ENCODE measurements at regions not wholly inside any gene's neighbourhood (a gene's known extent, or its start where the extent isn't known, plus 50 kb on each side); places are given as distances from the start of the nearest gene placed in this dataset.

DNA sequence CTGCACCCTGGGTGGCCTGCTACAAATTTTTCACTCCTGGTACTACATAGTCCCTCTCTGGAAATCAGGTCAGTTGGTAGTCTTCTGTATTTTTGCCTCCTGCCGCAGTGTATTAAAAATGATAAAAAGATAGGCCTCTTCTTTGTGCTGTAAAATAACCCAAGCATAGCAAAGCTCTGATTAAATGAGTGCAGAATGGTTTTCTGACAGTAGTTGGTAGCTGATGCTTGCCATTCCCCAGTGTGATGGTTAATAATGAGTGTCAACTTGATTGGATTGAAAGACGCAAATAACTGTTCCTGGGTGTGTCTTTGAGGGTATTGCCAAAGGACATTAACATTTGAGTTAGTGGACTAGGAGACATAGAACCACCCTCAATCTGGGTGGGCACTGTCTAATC lies 264.4 kb upstream of the ZNF717 start:
- DNase-seq, result no peak
- intact Hi-C loops (cut with DNase I), result no loop called here

DNA sequence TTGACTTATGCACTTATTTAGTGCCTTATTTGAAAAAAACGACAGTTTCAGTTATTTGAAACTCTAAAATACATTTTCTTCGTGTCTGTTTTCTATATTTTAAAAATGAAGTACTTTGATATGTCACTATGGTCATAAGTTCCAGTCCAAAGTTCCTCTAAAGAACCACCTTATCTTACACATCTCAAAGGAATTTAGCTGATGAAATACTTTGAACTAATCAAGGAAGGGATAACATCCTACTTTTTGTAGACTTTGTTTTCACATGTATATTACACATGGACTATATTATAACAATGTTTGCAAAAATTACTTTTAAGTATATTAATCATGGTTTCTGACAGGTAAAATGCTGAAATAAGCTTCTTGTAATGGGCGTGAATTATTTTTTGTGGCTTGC lies 265.8 kb upstream of the ZNF717 start:
- DNase-seq, result no peak
- intact Hi-C loops (cut with DNase I), result no loop called here

DNA sequence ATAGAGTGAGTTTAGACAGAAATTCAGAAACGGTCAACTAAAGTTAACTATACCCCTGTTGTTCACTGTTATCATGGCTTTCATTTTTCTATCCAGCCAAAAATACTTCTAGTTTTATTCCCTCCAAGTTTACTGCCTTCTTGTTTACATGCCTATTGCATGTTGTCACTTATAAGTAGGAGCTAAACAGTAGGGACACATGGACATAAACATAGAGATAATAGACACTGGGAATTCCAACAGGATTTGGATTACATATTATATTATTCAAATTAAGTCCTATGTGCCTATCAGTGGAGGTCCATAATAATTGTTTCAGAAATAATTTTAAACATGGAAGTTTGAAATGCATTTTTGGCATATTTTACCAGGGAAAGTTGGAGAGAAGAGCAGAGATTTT lies 269.1 kb upstream of the ZNF717 start:
- DNase-seq, result no peak
- intact Hi-C loops (cut with DNase I), result no loop called here

DNA sequence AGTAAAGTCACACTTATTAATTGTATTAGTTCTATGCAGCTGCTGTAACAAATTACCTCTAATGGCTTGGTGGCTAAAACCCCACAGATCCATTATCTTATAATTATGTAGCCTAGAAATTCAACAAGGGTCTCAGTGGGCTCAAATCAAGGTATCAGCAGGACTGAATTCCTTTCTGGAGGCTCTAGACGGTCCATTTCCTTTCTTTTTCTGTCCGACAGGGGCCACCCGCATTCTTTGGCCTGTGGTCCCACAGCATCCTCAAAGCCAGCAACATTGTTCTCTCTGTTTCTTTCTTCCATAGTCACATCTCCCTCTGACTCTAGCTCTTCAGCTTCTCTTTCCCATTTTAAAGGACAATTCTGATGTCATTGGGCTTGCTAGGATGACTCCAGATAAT lies 276.3 kb upstream of the ZNF717 start:
- DNase-seq, result no peak
- intact Hi-C loops (cut with DNase I), result no loop called here

DNA sequence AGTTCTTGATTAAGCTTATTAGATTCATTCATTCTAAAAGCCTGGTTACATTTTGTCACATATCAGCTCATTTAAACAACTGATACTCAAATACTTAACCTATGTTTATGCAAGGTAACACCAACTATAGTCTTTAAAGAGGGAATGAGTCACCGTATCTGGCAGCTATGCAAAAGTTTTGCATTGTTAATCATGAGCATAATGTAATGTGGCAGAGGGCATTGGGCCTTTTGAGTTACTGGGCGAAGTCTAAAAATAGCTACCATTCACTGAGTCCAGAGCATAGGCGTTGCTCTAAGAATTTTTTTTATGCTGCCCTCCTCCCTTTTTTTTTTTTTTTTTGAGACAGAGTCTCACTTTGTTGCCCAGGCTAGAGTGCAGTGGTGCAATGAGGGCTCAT lies 277.7 kb upstream of the ZNF717 start:
- intact Hi-C loops (cut with DNase I), result no loop called here
- no peak for DNase-seq

DNA sequence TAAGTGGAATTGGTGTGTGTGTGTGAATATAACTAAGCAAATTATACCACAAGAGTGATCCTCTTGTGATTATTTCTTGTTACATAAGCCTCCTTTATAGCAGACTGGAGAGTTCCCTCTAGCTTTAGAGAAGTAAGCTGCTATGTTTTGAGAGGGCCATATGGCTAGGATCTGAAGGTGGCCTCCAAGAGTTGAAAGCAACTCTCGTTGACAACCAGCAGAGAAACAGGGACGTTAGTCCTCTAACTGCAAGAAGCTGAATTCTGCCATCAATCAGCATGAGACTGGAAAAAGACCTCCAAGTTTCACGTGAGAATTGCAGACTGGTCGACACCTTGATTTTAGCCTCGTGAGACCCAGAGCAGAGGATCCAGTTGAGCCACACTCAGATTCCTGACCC lies 278.5 kb upstream of the ZNF717 start:
- intact Hi-C loops (cut with DNase I), result no loop called here

DNA sequence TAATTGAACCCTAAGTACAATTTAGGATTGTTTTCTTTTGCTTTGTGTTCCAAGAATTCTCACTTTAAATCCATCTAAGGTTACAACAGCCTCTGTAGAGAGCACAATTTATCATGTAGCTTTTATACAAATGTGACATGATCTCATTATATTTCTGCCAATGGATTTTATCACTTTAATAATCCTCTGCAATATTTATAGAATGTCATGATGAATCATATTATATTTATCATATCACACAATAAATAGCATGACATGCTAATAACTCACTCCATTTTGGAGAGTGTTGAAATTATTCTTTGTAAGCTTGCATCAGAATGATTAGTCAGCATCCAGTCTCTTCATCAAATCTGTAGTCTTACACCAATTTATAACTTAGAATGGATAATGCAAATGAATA lies 280.6 kb upstream of the ZNF717 start:
- intact Hi-C loops (cut with DNase I), result no loop called here
- no peak for DNase-seq

More for the DNA sequence above, 278.5 kb upstream of the ZNF717 start:
- no peak for DNase-seq

DNA sequence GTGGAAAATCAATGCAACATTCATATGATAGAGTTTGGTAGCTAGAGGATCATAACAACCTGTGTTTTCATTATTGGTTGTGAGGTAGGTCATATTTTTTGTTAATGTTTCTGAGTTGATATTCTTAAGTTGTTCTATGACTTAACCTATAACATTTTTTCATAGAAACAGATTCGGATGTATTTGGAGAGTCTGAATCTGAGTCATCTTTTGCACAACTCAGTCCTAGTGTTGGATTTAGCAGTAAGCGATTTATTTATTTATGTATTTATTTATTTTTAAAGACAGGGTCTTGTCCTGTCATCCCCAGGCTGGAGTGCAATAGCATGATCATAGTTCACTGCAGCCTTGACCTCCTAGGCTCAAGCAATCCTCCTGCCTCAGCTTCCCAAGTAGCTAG lies 292.8 kb upstream of the ZNF717 start:
- DNase-seq, result no peak
- intact Hi-C loops (cut with DNase I), result no loop called here

DNA sequence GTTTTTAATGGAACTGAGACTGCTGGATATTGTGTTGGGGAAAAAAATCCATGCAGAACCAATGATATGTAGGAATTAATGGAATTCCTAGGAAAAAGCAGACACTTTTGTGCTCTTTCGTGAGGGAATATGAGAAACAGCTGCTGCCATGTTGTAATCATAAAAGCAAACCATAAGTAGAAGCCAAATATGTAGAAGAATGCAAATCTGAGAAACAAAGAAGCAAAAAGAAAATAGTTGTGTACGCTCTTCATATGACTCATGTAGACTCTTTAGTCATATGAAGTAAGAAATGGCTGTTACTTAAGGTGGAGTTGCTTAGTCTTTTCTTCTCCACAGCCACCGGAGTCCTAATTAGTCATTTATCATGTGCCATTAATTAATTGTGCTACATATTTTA lies 298.6 kb upstream of the ZNF717 start:
- intact Hi-C loops (cut with DNase I), result no loop called here
- no peak for DNase-seq

DNA sequence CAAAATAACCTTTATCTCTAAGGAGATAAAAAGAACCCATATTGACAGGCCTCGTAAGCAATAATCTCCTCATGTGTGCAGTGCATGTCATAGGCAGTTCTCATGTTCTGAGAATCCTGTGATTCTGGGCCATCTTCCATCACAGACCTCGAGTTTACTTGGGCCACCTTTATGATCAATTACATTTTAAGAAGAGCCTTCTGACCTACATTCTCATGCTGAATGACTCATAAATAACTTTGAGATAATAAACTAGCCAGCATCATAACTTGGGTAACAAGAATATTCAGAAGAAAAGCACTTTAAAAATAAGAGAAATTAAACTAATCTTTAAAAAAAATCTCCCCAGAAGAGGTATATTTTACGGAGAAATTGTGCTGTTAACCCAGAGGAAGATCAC lies 310.7 kb upstream of the ZNF717 start:
- intact Hi-C loops (cut with DNase I), result no loop called here
- no peak for DNase-seq

DNA sequence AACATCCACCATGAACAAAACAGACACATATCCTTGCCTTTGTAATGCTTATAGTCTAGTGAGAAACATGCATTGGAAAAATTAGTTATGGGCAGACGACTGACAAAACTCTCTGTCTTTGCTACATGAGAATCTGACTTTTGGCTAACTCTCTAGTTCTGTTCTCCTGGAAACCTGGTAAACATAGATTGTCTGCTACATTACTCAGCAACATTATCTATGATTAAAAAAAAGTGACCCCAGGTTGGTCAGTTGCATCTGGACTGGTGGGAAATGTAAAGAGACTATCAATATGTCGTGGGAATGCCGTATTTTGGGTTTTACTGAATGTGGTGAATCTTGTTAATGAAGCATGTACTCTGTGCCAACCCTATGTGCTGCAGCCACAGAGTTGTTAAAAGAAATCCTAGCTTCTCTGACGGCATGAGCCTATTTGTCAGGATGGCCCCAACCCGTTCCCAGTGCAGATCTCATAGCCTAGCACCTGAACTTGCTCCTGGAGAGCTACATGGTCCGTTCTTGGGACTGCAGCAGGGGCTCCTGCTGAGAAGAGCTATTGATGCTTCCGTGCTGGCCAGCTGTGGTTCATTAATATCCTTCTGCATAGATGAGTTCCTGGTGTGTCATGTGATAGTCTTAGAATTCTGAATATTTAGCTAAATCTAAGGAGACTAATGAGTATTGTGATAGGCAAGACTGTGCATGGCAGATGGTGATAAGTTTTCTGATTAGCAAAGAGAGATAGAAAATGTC lies 311.7 kb upstream of the ZNF717 start:
- intact Hi-C loops (cut with DNase I), result no loop called here
- no peak for DNase-seq

DNA sequence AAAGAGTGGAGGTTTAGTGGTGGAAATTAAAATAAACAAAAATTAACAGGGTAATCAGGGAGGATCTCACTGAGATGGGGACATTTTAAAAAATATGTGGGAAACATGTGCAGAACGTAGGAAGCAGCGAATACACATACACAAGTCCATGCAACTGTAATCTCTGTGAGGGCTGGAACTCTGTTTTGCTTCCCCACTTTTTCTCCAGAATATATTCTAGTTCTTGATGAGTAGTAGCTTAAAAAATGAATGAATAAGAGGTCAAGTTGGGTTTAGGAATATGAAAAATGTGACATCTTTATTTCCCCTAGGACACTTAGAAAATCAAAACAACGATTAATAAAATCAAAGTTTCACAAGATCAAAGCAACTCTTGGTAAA lies 312.2 kb upstream of the ZNF717 start:
- intact Hi-C loops (cut with DNase I), result no loop called here
- DNase-seq, result no peak

DNA sequence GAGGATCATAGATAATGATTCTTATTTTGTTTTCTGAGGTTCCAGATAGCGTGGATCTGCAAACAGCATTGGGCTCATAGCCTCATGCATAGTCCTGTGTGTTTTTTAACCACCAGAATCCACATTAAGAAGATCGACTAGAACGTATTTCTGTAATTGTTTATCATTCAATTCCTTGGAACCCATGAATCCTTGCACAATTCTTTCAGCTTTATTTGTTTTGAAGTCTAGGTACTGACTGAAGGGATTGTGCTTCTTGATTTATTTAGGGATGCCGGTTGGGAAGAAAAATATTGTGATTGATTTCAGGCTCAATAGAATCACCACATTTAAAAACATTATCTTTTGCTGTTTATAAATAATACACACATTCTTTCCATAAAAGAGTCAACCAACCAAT lies 314.6 kb upstream of the ZNF717 start:
- no peak for DNase-seq
- intact Hi-C loops (cut with DNase I), result no loop called here

DNA sequence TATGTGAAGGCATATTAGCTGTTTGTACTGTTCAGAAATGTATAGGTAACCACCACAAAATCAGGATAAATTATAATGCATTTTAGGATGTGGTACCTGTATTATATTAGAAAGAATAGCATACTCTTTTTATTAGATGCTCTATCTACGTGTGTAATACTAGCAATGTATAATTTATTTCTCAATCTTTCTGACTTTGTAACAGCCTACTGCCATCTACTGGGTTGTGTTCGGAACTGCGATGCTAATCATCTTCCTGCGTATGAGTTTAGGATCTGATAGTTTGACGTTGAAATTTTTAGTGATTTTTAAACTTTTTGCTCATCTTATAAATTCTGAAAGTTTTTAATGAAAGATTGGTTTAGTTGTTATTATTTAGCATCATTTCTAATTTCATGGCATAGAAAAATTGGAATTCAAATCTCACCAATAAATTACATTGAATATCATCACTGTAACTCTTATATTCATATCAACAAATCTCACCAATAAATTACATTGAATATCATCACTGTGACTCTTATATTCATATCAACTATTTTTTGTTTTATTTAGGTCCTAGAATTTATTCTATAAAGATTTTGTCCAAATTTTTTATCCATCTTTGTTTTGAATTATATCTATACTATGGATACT lies 322.7 kb upstream of the ZNF717 start:
- intact Hi-C loops (cut with DNase I), result no loop called here
- DNase-seq, result peak in 31 of 42 donors; percentile 5 to 62 (median 29)

DNA sequence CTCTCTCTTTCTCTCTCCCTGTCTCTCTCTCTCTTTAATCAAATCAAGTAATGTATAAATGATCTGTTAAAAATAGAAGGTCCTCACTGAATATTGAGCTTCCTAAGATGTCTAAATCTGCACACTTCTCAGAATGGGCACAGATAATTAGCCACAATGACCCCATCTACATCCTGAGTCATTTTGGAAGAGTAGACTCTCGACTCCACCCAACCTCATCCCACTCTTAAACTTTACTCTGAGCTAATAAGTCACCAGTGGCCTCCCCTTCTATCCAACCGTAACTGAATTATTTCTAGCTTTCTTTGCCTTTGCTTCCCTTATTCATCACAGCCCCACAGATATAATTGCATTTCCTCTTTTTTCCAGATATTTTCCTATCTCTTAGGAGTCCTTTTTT lies 326.5 kb upstream of the ZNF717 start:
- DNase-seq, result no peak
- intact Hi-C loops (cut with DNase I), result no loop called here

DNA sequence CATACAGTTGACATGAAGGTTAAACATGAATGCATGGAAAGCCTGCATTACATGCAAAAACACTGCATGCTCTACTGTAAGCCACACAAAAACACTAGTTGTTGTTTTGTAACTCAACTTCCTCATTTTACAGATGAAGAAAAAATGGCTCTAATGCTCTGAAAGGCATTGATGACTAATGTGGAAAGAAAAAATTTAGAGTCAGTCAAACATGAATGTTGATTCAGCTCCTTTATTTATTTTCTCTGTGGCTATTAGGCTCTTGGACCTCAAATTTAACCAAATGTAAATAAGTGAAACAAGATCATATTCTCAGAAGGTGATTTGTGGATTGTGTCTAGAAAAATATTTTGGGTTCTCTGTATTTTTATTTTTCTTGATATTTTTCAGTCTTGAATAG lies 336.7 kb upstream of the ZNF717 start:
- no peak for DNase-seq
- intact Hi-C loops (cut with DNase I), result no loop called here

DNA sequence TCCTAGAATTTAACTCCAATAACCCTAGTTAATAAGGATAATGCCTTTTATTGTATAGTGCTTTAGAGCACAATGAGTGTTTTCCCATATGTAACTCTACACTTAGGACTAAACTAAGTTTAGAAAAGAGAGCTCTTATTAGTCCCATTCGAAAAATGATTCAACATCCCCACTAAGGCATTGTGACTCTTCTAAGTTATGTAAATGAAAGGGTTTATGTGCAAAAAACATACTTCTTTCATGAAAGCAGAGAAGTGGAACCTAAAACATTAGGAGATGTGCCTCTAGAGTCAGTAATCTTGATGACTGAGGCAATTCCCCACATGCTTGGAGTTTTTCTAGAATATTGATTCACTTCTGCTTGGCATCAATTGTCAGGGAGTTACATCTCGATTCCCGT lies 344.1 kb upstream of the ZNF717 start:
- intact Hi-C loops (cut with DNase I), result no loop called here

DNA sequence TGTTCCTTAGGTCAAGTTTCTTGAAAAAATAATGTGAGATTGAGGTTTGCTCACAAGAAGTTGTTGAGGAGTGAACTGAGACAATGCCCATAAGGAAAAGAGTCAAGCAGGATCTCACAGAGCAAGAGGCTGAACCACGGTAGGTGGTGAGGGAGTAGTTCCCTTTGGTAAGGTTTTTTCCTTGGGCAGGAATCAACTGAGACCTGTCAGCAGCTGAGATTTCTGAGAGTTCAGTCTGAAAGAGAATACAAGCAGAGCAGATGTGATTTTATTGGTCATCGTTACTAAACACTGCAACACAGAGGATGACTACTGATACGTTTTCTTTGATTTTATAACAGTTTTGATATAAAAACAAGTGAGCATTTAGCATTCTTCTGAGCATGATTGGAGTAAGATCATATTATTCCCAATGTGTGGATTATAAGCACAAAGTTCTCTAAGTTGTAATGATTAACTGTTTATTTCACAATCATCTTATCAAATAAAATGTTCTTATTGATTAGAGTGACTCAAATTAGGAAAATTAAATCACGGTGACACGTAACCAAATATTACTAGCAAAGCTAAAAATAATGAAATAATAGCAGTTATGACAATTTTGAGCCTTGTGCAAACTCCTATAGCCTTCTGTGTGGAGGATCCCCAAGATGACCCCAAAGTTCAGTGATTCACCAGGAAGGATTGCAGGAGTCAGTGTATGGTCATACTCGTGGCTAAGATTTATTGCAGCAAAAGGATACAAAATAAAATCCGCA lies 346.2 kb upstream of the ZNF717 start:
- no peak for DNase-seq
- intact Hi-C loops (cut with DNase I), result no loop called here

More for the DNA sequence above, 344.1 kb upstream of the ZNF717 start:
- DNase-seq, result no peak

DNA sequence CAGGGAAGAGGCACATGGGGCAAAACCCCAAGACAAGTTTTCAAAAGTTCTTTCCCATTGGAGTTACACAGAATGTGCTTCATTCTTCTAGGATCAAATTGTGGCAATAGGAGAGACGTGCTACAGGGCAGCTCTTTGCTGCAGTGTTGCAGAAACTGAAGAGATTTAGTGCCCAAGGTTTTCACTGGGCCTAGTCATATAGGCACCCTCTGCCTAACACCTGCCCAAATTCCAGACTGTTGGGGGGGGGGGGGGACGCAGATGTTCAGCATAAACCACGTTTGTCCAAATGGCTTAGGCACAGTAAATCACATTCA lies 346.8 kb upstream of the ZNF717 start:
- intact Hi-C loops (cut with DNase I), result no loop called here
- DNase-seq, result no peak

DNA sequence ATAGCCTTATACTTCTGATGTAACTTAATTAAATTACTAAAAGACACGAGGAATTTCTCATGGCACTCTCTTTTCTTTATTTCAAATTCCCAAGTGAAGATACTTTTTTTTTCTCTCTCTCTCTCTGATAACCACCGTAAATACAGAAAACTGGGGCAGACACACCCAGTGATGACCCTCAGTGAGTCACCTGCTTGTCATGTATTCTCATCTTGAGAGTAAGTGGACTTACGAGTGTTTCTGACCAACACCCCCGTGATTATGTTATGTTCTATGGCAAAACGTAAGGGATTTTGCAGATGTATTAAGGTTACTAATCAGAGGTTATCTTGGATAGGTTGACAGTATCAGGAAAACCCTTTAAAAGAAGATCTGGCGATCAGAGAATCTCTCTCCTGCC lies 348.8 kb upstream of the ZNF717 start:
- no peak for DNase-seq
- intact Hi-C loops (cut with DNase I), result no loop called here

DNA sequence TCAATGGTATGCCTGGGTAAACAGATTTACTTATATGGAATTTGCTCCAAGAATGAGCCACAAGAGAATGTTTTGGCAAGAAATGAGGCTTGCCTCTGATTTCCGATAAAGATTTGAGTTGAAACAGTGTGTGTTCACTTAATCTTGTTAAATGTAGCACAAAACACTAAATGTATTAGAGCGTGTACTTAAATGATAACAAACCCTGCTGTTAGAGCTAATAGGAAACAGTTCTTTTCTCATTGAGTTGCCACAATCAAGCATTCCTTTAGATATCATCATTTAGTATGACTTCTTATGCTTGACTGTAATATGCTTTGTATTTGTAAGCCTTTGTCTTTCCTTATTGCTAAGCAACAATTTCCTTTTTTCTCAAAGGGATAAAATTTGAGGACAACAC lies 353.6 kb upstream of the ZNF717 start:
- no peak for DNase-seq
- intact Hi-C loops (cut with DNase I), result no loop called here

All from head of caudate nucleus (tissue), 42 donors.